Epithelial cell of esophagus (primary cell): ENCODE measurements at regions not wholly inside any gene's neighbourhood (a gene's known extent, or its start where the extent isn't known, plus 50 kb on each side); places are given as distances from the start of the nearest gene placed in this dataset.

Experiments
- DNase-seq: peaks from one replicate; pipeline ENCODE4 v3.0.0; 2010; ENCODE audit warnings: low read depth
- H3K4me3 ChIP-seq: 2 replicates; pipeline ENCODE4 v1.5.1; 2011; ENCODE audit warnings: mild to moderate bottlenecking, low read length, control low read depth
- TF ChIP-seq, protein P1 (sequence below): IDR thresholded peaks from 2 replicates; pipeline ENCODE4 v1.5.1; 2011; ENCODE audit warnings: low read depth, mild to moderate bottlenecking, low read length, control low read depth, inconsistent platforms; ENCODE audit not compliant: insufficient read depth; ENCODE audit errors: missing control alignments

DNA sequence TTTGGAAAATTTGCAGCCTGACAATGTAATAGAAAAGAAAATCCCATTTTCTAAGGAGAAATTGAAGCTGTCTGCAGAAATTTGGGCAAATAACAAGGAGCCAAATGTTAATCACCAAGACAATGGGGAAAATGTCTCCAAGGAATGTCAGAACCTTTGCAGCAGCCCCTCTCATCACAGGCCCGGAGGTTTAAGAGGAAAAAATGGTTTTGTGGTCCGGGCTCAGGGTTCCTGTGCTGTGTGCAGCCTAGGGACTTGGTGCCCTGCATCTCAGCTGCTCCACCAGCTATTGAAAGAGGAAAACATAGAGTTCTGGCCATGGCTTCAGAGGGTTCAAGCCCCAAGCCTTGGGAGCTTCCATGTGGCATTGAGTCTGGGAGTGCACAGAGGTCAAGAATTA is 298.9 kb downstream of the ATXN7L3B start:
- TF ChIP-seq, protein P1, sequence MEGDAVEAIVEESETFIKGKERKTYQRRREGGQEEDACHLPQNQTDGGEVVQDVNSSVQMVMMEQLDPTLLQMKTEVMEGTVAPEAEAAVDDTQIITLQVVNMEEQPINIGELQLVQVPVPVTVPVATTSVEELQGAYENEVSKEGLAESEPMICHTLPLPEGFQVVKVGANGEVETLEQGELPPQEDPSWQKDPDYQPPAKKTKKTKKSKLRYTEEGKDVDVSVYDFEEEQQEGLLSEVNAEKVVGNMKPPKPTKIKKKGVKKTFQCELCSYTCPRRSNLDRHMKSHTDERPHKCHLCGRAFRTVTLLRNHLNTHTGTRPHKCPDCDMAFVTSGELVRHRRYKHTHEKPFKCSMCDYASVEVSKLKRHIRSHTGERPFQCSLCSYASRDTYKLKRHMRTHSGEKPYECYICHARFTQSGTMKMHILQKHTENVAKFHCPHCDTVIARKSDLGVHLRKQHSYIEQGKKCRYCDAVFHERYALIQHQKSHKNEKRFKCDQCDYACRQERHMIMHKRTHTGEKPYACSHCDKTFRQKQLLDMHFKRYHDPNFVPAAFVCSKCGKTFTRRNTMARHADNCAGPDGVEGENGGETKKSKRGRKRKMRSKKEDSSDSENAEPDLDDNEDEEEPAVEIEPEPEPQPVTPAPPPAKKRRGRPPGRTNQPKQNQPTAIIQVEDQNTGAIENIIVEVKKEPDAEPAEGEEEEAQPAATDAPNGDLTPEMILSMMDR, result no peak
- DNase-seq, result no peak
- H3K4me3 ChIP-seq, result no peak overlapping the region

DNA sequence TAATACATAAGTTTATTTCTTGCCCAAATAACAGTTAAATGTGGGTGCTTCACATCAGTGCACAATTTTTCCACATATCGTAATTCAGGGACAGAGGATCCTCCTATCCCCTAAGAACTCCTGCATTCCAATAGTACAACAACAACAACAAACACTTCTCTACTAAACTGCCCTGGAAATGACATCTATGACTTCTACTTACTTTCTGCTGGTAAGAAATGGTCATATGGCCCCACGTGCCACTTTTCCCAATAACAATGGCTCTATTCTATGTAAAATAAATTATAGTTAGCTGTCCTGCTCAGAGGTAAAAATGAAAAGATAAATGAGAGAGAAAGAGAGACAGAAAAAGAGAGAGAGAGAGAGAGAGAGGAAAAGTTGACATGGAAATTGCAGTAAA is 308.5 kb downstream of the ATXN7L3B start:
- TF ChIP-seq, protein P1, result no peak
- H3K4me3 ChIP-seq, result no peak overlapping the region
- no peak for DNase-seq

DNA sequence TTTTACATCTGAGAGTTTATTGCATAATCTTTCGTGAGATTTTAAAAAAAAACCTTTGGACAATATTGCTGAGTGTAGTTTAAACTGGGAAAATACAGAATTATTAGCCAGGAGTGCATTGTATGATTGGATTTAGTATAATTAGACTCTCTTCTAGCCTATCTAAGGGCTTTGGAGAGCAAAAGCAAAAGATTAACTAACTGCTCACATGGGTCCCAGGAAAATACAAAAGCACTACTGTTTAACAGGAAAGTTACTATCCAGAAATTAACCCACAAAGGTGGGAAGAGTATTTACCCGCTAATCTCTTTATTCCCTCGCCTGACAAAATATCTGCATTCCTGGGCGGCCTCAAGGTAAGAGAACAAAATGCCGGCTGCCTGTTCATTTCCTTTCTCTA is 309.5 kb downstream of the ATXN7L3B start:
- TF ChIP-seq, protein P1, result no peak
- no peak overlapping the region for H3K4me3 ChIP-seq
- no peak for DNase-seq

- DNase-seq, result no peak
- H3K4me3 ChIP-seq, result no peak overlapping the region
- TF ChIP-seq, protein P1, result no peak
Observed at GRCh38 chr12:74848006-74848405, 310.4 kb downstream of the ATXN7L3B start.

DNA sequence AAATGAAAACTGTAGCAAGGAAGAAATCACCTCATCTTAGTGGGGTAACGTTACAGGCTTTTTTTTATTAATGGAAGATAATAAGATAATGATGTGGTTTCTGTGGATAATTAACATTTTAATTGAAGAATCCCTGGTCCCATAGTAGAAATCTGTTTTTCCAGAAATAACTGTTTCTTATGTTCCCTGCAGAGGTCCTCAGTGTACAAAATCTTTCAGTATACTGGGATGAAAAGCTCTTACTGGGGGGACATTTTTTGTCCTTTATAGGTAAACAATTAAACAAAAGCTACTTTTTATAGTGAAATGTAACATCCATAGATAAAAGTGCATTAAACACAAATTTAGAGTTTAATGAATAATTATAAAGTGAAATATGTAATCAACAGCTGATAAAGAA is 312.2 kb downstream of the ATXN7L3B start:
- H3K4me3 ChIP-seq, result no peak overlapping the region
- TF ChIP-seq, protein P1, result no peak
- no peak for DNase-seq

GRCh38 chr12:74871817-74872216 is 334.2 kb downstream of the ATXN7L3B start:
- no peak for DNase-seq
- TF ChIP-seq, protein P1, result no peak
- no peak overlapping the region for H3K4me3 ChIP-seq

DNA sequence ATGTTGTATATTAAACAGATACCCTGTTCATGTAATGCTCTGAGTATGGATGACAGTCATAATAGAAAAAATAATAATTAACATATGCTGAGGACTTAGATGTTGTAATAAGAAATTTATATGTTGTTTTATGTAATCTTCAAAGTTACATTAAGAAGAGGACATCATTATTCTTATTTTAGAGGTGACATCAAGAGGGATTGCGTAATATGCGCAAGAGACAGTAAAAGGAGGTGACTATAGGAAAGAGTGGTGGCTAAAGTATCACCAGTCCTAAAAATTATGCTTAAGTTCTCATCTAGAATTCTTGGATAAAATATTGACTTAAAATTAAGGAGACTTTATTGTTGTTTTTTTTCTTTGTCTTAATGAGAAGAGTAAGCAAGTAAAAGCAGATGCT is 323.9 kb downstream of the KCNC2 start:
- DNase-seq, result no peak
- TF ChIP-seq, protein P1, result no peak
- H3K4me3 ChIP-seq, result no peak overlapping the region
